GM13977 (cell line): ENCODE measurements at regions not wholly inside any gene's neighbourhood (a gene's known extent, or its start where the extent isn't known, plus 50 kb on each side); places are given as distances from the start of the nearest gene placed in this dataset.

Experiments
- DNase-seq: peaks from one replicate; pipeline ENCODE4 v3.0.0; 2012; ENCODE audit warnings: low spot score
- CTCF ChIP-seq: IDR thresholded peaks from 2 replicates; pipeline ENCODE4 v1.5.1; 2012; ENCODE audit warnings: mild to moderate bottlenecking, control low read depth; ENCODE audit not compliant: insufficient read depth; ENCODE audit errors: extremely low read depth, missing control alignments
- in situ Hi-C: fragments of 300-500 bp; cut with MboI; formaldehyde crosslinking; loops from one replicate; pipeline ENCODE4 v1.12.0; 2022; ENCODE audit warnings: low sequenced_read_pairs, low pct_unique_long_range_greater_than_20kb, mixed read lengths, inconsistent platforms; ENCODE audit not compliant: unreplicated experiment

- peak; percentile 71 for DNase-seq
- in situ Hi-C loops = no loop called here
- peak; percentile 39 for TF ChIP-seq CTCF
These were observed 125.5 kb upstream of the ZNF516 start for GRCh38 chr18:76620321-76621170.

- no peak for DNase-seq
- TF ChIP-seq CTCF = no peak
- in situ Hi-C loops = no loop called here
These were observed 124.7 kb upstream of the ZNF516 start for GRCh38 chr18:76619621-76620315.

- DNase-seq = no peak
- in situ Hi-C loops = no loop called here
- TF ChIP-seq CTCF = no peak
These were observed 124.2 kb upstream of the ZNF516 start for GRCh38 chr18:76619261-76619620.

- TF ChIP-seq CTCF = no peak
- in situ Hi-C loops = no loop called here
- DNase-seq = no peak
These were observed 123.7 kb upstream of the ZNF516 start for GRCh38 chr18:76618721-76619120.

- no peak for DNase-seq
- in situ Hi-C loops = no loop called here
- TF ChIP-seq CTCF = no peak
These were observed 121.3 kb upstream of the ZNF516 start for GRCh38 chr18:76616373-76616772.

- no peak for DNase-seq
- in situ Hi-C loops = no loop called here
- no peak for TF ChIP-seq CTCF
These were observed 120.2 kb upstream of the ZNF516 start for GRCh38 chr18:76615065-76615733.
